ENCODE measurements at regions not wholly inside any gene's neighbourhood (a gene's known extent, or its start where the extent isn't known, plus 50 kb on each side); places are given as distances from the start of the nearest gene placed in this dataset.

GRCh38 chr1:8207202-8207601 is 110.7 kb upstream of the SLC45A1 start:
- H3K27ac Mint-ChIP-seq, result no peak overlapping the region

DNA sequence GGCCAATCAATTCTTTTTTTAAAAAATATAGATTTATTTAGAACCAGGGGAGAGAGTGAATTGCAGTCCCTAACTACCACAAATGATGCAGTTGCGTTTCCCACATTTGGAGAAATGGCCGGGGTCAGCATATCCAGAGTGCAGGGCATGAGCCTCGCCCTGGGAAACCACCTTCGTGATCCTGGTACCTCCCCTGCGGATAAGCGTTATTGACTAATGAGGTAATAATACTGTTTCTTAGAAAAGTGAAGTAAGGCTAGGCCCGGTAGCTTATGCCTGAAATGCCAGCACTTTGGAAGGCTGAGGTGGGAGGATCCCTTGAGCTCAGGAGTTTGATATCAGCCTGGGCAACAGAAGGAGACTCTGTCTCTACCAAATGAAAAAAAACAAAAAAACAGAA is 111.5 kb upstream of the SLC45A1 start:
- DNase-seq, result no peak
- Mint-ChIP-seq H3K4me3 (no peak overlapping the region), H3K36me3 (ENCODE audit: low read depth) (no peaks in the 10 kb centered on the region), H3K9me3 (no peaks in the 10 kb centered on the region), H3K27me3 (ENCODE audit: low read depth, poor library complexity) (peaks cover 8% of the 10 kb centered on the region), H3K4me1 (peaks cover 39% of the 10 kb centered on the region), H3K27ac (peak overlapping the region; percentile 81)
- TF ChIP-seq CTCF (IDR thresholded peaks at IDR 0.05), result no peak

More at GRCh38 chr1:8207202-8207601, 110.7 kb upstream of the SLC45A1 start:
- Mint-ChIP-seq H3K27me3 (ENCODE audit: low read depth, poor library complexity) (peaks cover 10% of the 10 kb centered on the region), H3K4me3 (no peak overlapping the region), H3K4me1 (peaks cover 38% of the 10 kb centered on the region), H3K9me3 (no peaks in the 10 kb centered on the region), H3K36me3 (ENCODE audit: low read depth) (no peaks in the 10 kb centered on the region)
- no peak for TF ChIP-seq CTCF (IDR thresholded peaks at IDR 0.05)
- no peak for DNase-seq

GRCh38 chr1:8205771-8206170 is 112.1 kb upstream of the SLC45A1 start:
- Mint-ChIP-seq H3K36me3 (ENCODE audit: low read depth) (no peaks in the 10 kb centered on the region), H3K27me3 (ENCODE audit: low read depth, poor library complexity) (peaks cover 5% of the 10 kb centered on the region), H3K27ac (no peak overlapping the region), H3K4me1 (peaks cover 45% of the 10 kb centered on the region), H3K4me3 (no peak overlapping the region), H3K9me3 (no peaks in the 10 kb centered on the region)
- no peak for TF ChIP-seq CTCF (IDR thresholded peaks at IDR 0.05)
- DNase-seq, result no peak

- Mint-ChIP-seq H3K36me3 (ENCODE audit: low read depth) (no peaks in the 10 kb centered on the region), H3K27me3 (ENCODE audit: low read depth, poor library complexity) (no peaks in the 10 kb centered on the region), H3K4me1 (peaks cover 55% of the 10 kb centered on the region), H3K27ac (no peak overlapping the region), H3K4me3 (no peak overlapping the region), H3K9me3 (no peaks in the 10 kb centered on the region)
- no peak for TF ChIP-seq CTCF (IDR thresholded peaks at IDR 0.05)
- no peak for DNase-seq
Observed at GRCh38 chr1:8204826-8205225, 113.1 kb upstream of the SLC45A1 start.

- DNase-seq, result no peak
- no peak for TF ChIP-seq CTCF (IDR thresholded peaks at IDR 0.05)
- peaks cover 67% of the 10 kb centered on the region for H3K4me1 Mint-ChIP-seq
- no peaks in the 10 kb centered on the region for H3K36me3 Mint-ChIP-seq (ENCODE audit: low read depth)
- H3K9me3 Mint-ChIP-seq, result no peaks in the 10 kb centered on the region
- H3K27me3 Mint-ChIP-seq (ENCODE audit: low read depth, poor library complexity), result no peaks in the 10 kb centered on the region
- no peak overlapping the region for H3K27ac Mint-ChIP-seq
- H3K4me3 Mint-ChIP-seq, result no peak overlapping the region
Observed at GRCh38 chr1:8203551-8203950, 114.4 kb upstream of the SLC45A1 start.

DNA sequence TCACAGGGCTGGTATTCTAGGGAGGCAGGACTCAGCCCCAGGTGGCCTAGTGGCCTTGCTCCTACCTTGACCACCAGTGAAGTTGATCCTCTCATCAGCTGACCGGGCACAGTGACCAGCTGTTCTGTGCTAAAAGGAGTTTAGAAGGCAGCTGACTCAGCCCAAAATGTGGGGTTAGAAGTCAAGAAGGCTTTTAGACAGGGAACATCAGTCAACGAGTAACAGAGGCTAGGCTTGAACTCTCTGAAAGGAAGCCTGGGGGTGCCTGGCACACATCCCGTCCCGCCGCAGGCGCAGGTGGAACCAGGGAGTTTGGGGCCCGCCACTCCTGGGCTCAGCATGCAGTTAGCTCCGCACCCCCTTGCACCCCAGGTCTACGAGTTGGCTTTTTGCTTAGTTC is 114.9 kb upstream of the SLC45A1 start:
- H3K9me3 Mint-ChIP-seq, result no peaks in the 10 kb centered on the region
- no peak for DNase-seq
- H3K4me3 Mint-ChIP-seq, result no peak overlapping the region
- H3K4me1 Mint-ChIP-seq, result peaks cover 69% of the 10 kb centered on the region
- TF ChIP-seq CTCF (IDR thresholded peaks at IDR 0.05), result no peak
- no peaks in the 10 kb centered on the region for H3K27me3 Mint-ChIP-seq (ENCODE audit: low read depth, poor library complexity)
- H3K36me3 Mint-ChIP-seq (ENCODE audit: low read depth), result no peaks in the 10 kb centered on the region
- H3K27ac Mint-ChIP-seq, result no peak overlapping the region
